ENCODE measurements at regions not wholly inside any gene's neighbourhood (a gene's known extent, or its start where the extent isn't known, plus 50 kb on each side); places are given as distances from the start of the nearest gene placed in this dataset.

- no peak for TF ChIP-seq CTCF (IDR thresholded peaks at IDR 0.05)
- TF ChIP-seq POLR2A (IDR thresholded peaks at IDR 0.05) = no peak
- TF ChIP-seq POLR2AphosphoS5 (IDR thresholded peaks at IDR 0.05) = no peak
- TF ChIP-seq EP300 (IDR thresholded peaks at IDR 0.05) = no peak
Observed at GRCh38 chr5:175133185-175133584, 310.8 kb downstream of the DRD1 start.
